ENCODE measurements at regions not wholly inside any gene's neighbourhood (a gene's known extent, or its start where the extent isn't known, plus 50 kb on each side); places are given as distances from the start of the nearest gene placed in this dataset.

GRCh38 chr2:150174971-150175421, 312.5 kb downstream of the RND3 start:
- TF ChIP-seq CTCF (IDR thresholded peaks at IDR 0.05) (no peak), POLR2A (IDR thresholded peaks at IDR 0.05) (no peak)
